ENCODE measurements at regions not wholly inside any gene's neighbourhood (a gene's known extent, or its start where the extent isn't known, plus 50 kb on each side); places are given as distances from the start of the nearest gene placed in this dataset.
"Not testable (repeated sequence)": the region's sequence is repeated elsewhere in the genome, so short reads cannot be mapped to it uniquely, and the experiment has no call there.

GRCh38 chr2:190584980-190585661 lies 50.6 kb upstream of the NEMP2 start:
- Histone ChIP-seq H3K27me3 (ENCODE audit: control insufficient read depth, insufficient read depth, low read length) (no peaks in the 10 kb centered on the region), H3K36me3 (ENCODE audit: control insufficient read depth, insufficient read depth, low read length) (no peaks in the 10 kb centered on the region), H3K4me3 (ENCODE audit: low read depth, low read length) (no peak overlapping the region)
- DNase-seq (ENCODE audit: low read depth) (no peak), FAIRE-seq (peak; percentile 18)
- TF ChIP-seq CTCF (IDR thresholded peaks at IDR 0.05; ENCODE audit: insufficient read depth, low read length, severe bottlenecking), result no peak

- DNase-seq (ENCODE audit: low read depth) (no peak), FAIRE-seq (no peak)
- no peak for TF ChIP-seq CTCF (IDR thresholded peaks at IDR 0.05; ENCODE audit: insufficient read depth, low read length, severe bottlenecking)
- Histone ChIP-seq H3K36me3 (ENCODE audit: control insufficient read depth, insufficient read depth, low read length) (no peaks in the 10 kb centered on the region), H3K4me3 (ENCODE audit: low read depth, low read length) (no peak overlapping the region), H3K27me3 (ENCODE audit: control insufficient read depth, insufficient read depth, low read length) (no peaks in the 10 kb centered on the region)
These were observed 52.6 kb upstream of the NEMP2 start for GRCh38 chr2:190587106-190587505.

DNA sequence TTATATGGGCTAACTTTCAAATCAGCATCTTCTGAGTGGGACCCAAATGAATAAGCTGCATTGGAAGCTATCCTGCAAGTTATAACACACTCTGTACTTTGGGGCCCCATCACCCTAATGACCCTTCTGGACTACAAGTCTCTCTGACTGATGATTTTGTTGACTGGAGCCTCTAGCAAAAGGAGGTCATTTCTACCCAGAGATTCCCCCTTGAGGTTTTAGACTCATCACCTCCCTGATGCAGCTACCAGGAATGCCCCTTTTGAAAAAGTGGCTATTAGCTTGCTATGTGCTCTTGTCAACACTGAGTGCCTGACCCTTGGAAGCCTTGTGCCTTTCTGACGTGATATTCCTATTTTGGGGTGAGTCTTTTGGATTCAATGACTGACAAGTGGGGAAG lies 54.5 kb upstream of the NEMP2 start:
- no peaks in the 10 kb centered on the region for H3K27me3 ChIP-seq (ENCODE audit: control insufficient read depth, insufficient read depth, low read length)
- H3K4me3 ChIP-seq (ENCODE audit: low read depth, low read length), result no peak overlapping the region
- H3K36me3 ChIP-seq (ENCODE audit: control insufficient read depth, insufficient read depth, low read length), result no peaks in the 10 kb centered on the region
- no peak for FAIRE-seq
- TF ChIP-seq CTCF (IDR thresholded peaks at IDR 0.05; ENCODE audit: insufficient read depth, low read length, severe bottlenecking), result no peak
- DNase-seq (ENCODE audit: low read depth), result no peak

- no peak for TF ChIP-seq CTCF (IDR thresholded peaks at IDR 0.05; ENCODE audit: insufficient read depth, low read length, severe bottlenecking)
- no peaks in the 10 kb centered on the region for H3K27me3 ChIP-seq (ENCODE audit: control insufficient read depth, insufficient read depth, low read length)
- H3K36me3 ChIP-seq (ENCODE audit: control insufficient read depth, insufficient read depth, low read length), result no peaks in the 10 kb centered on the region
- FAIRE-seq (no peak), DNase-seq (ENCODE audit: low read depth) (no peak)
- H3K4me3 ChIP-seq (ENCODE audit: low read depth, low read length), result no peak overlapping the region
These were observed 56.9 kb upstream of the NEMP2 start for GRCh38 chr2:190591437-190591836.

GRCh38 chr2:190592831-190593230 lies 56.1 kb upstream of the NAB1 start:
- Histone ChIP-seq H3K27me3 (ENCODE audit: control insufficient read depth, insufficient read depth, low read length) (no peaks in the 10 kb centered on the region), H3K4me3 (ENCODE audit: low read depth, low read length) (no peak overlapping the region), H3K36me3 (ENCODE audit: control insufficient read depth, insufficient read depth, low read length) (no peaks in the 10 kb centered on the region)
- TF ChIP-seq CTCF (IDR thresholded peaks at IDR 0.05; ENCODE audit: insufficient read depth, low read length, severe bottlenecking), result no peak
- FAIRE-seq (no peak), DNase-seq (ENCODE audit: low read depth) (no peak)

DNA sequence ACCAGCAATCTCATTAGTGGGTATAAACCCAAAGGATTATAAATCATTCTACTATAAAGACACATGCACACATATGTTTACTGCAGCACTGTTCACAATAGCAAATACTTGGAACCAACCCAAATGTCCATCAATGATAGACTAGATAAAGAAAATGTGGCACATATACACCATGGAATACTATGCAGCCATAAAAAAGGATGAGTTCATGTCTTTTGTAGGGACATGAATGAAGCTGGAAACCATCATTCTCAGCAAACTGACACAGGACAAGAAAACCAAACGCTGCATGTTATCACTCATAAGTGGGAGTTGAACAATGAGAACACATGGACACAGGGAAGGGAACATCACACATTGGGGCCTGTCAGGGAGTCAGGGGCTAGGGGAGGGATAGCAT lies 53.0 kb upstream of the NAB1 start:
- not testable (repeated sequence) for DNase-seq (ENCODE audit: low read depth); H3K27me3 ChIP-seq (ENCODE audit: control insufficient read depth, insufficient read depth, low read length); H3K4me3 ChIP-seq (ENCODE audit: low read depth, low read length); H3K36me3 ChIP-seq (ENCODE audit: control insufficient read depth, insufficient read depth, low read length); FAIRE-seq
